A673 (cell line): ENCODE measurements at regions not wholly inside any gene's neighbourhood (a gene's known extent, or its start where the extent isn't known, plus 50 kb on each side); places are given as distances from the start of the nearest gene placed in this dataset.

Source experiments
- BruUV-seq: library from RNA; stranded (reverse); fragments of 400-500 nt; replicated peaks from 2 replicates; lab custom pipeline; 2021; lab: Mats Ljungman, UMichigan
- CTCF ChIA-PET: fragments of 300-600 bp; sonication (Branson Sonifier 250); formaldehyde crosslinking; loops from one replicate; lab custom pipeline; 2022; ENCODE audit warnings: antibody characterized with exemption; lab: Charles Lee
- POLR2A ChIA-PET: fragments of 300-600 bp; sonication (Branson Sonifier 250); formaldehyde crosslinking; loops from one replicate; lab custom pipeline; 2022; ENCODE audit warnings: antibody characterized with exemption; ENCODE audit not compliant: low non-redundant PET; lab: Charles Lee
- DNase-seq: peaks from one replicate; pipeline ENCODE4 v3.0.0-alpha.2; 2015; ENCODE audit warnings: low spot score
- H3K27ac ChIP-seq: fragments of 200-600 bp; sonication (generic); 2 replicates; pipeline ENCODE4 v1.5.1; 2016; ENCODE audit warnings: mixed run types, low read depth, mild to moderate bottlenecking, mixed read lengths, antibody characterized with exemption, low read length; ENCODE audit not compliant: poor library complexity, severe bottlenecking
- H3K27me3 ChIP-seq: fragments of 200-600 bp; sonication (generic); replicated peaks from 2 replicates; pipeline ENCODE4 v1.6.1; 2017; ENCODE audit warnings: mixed run types, low read depth, mild to moderate bottlenecking, mixed read lengths, antibody characterized with exemption, low read length; ENCODE audit not compliant: insufficient read depth, poor library complexity
- H3K36me3 ChIP-seq: fragments of 200-600 bp; sonication (generic); 2 replicates; pipeline ENCODE4 v1.6.1; 2016; ENCODE audit warnings: mixed run types, mild to moderate bottlenecking, mixed read lengths, antibody characterized with exemption, low read length; ENCODE audit not compliant: insufficient read depth, poor library complexity, severe bottlenecking
- H3K4me1 ChIP-seq: fragments of 200-600 bp; sonication (generic); 2 replicates; pipeline ENCODE4 v1.6.1; 2017; ENCODE audit warnings: mixed run types, mild to moderate bottlenecking, mixed read lengths, antibody characterized with exemption, low read length; ENCODE audit not compliant: insufficient read depth, poor library complexity, severe bottlenecking
- H3K4me3 ChIP-seq: fragments of 200-600 bp; sonication (generic); 2 replicates; pipeline ENCODE4 v1.5.1; 2016; ENCODE audit warnings: low read depth, mixed run types, mild to moderate bottlenecking, mixed read lengths, low read length; ENCODE audit not compliant: poor library complexity, severe bottlenecking
- H3K9me3 ChIP-seq: fragments of 200-600 bp; sonication (generic); 2 replicates; pipeline ENCODE4 v1.6.1; 2016; ENCODE audit warnings: mixed run types, low read depth, mild to moderate bottlenecking, mixed read lengths, antibody characterized with exemption, low read length; ENCODE audit not compliant: poor library complexity, severe bottlenecking
- EZH2 ChIP-seq: fragments of 200-600 bp; sonication (generic); IDR thresholded peaks from 2 replicates; pipeline ENCODE4 v1.6.1; 2017; ENCODE audit warnings: borderline replicate concordance, low read depth, mild to moderate bottlenecking, mixed read lengths, antibody characterized with exemption, low read length; ENCODE audit not compliant: poor library complexity, severe bottlenecking
- intact Hi-C: fragments of 100-400 bp; cut with micrococcal nuclease; formaldehyde crosslinking; loops from one replicate; pipeline ENCODE4 v1.10.0; 2022; ENCODE audit not compliant: unreplicated experiment
- TF ChIP-seq, protein P1 (sequence below): fragments of 300-800, 200-600 bp; sonication (generic); conservative IDR thresholded peaks from 2 replicates; pipeline ENCODE4 v1.5.1; 2017; ENCODE audit warnings: low read depth, mild to moderate bottlenecking, antibody characterized with exemption, low read length, moderate library complexity, mixed read lengths

DNA sequence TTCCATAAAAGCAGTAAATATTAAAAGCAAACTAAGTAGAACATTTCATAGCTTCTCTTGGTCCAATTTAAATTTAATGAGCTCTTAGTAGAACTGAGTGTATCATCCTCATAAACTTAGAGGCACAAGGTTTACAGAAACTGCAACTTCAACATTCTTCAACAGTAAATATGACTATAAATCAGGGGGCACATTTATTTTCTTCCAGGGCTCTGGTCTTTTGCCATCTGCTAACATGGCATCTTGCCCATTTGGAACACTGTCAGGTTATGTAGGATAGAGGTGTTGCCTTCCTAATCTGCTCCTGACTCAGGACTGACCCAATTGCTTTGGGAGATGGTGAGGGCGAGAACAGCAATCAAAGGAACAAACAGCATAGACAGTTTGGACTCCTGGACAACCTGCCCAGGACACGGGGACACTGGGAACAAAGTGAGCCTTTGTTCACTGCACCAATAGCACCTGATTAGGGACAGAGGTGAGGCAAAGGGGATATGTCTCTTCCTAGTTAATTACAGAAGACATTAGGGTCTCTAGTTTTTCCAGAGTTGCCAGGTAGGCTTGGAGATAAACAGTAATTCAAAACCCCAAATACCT is 610.2 kb upstream of the ROBO2 start:
- intact Hi-C loops: no loop called here
- TF ChIP-seq, protein P1, sequence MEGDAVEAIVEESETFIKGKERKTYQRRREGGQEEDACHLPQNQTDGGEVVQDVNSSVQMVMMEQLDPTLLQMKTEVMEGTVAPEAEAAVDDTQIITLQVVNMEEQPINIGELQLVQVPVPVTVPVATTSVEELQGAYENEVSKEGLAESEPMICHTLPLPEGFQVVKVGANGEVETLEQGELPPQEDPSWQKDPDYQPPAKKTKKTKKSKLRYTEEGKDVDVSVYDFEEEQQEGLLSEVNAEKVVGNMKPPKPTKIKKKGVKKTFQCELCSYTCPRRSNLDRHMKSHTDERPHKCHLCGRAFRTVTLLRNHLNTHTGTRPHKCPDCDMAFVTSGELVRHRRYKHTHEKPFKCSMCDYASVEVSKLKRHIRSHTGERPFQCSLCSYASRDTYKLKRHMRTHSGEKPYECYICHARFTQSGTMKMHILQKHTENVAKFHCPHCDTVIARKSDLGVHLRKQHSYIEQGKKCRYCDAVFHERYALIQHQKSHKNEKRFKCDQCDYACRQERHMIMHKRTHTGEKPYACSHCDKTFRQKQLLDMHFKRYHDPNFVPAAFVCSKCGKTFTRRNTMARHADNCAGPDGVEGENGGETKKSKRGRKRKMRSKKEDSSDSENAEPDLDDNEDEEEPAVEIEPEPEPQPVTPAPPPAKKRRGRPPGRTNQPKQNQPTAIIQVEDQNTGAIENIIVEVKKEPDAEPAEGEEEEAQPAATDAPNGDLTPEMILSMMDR: no peak
- TF ChIP-seq EZH2: no peak
- no peaks in the 10 kb centered on the region for H3K36me3 ChIP-seq
- POLR2A ChIA-PET: no interaction called here
- no peak for DNase-seq
- no TSS peak for BruUV-seq
- no peak overlapping the region for H3K27ac ChIP-seq
- no peak overlapping the region for H3K4me3 ChIP-seq
- no peaks in the 10 kb centered on the region for H3K4me1 ChIP-seq
- no peaks in the 10 kb centered on the region for H3K27me3 ChIP-seq
- no peaks in the 10 kb centered on the region for H3K9me3 ChIP-seq
- CTCF ChIA-PET: no interaction called here

DNA sequence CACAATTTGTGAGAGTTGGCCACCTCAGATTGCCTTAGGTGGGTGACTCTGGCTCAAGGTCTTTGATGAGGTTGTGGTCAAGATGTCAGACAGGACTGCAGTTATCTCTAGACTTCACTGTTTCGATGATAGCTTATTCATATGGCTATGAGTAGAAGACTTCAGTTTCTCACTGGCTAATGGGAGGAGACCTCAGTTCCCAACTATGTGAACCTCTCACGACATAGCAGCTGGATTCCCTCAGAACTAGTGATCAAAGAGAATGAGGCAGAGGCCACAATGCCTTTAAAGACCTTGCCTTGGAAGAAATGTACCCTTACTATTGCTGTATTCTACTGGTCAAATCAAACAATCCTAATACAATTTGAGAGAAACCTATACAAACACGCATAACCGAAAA is 607.5 kb upstream of the ROBO2 start:
- H3K27ac ChIP-seq: no peak overlapping the region
- TF ChIP-seq EZH2: no peak
- TF ChIP-seq, protein P1: no peak
- no peaks in the 10 kb centered on the region for H3K4me1 ChIP-seq
- no TSS peak for BruUV-seq
- H3K36me3 ChIP-seq: no peaks in the 10 kb centered on the region
- CTCF ChIA-PET: no interaction called here
- no peak overlapping the region for H3K4me3 ChIP-seq
- intact Hi-C loops: no loop called here
- POLR2A ChIA-PET: no interaction called here
- H3K9me3 ChIP-seq: no peaks in the 10 kb centered on the region
- no peaks in the 10 kb centered on the region for H3K27me3 ChIP-seq
- DNase-seq: no peak

- ChIA-PET CTCF (no interaction called here), POLR2A (no interaction called here)
- Histone ChIP-seq H3K4me3 (no peak overlapping the region), H3K27ac (no peak overlapping the region), H3K4me1 (no peaks in the 10 kb centered on the region), H3K27me3 (no peaks in the 10 kb centered on the region), H3K9me3 (no peaks in the 10 kb centered on the region), H3K36me3 (no peaks in the 10 kb centered on the region)
- no peak for DNase-seq
- BruUV-seq: no TSS peak
- TF ChIP-seq, protein P1: no peak
- TF ChIP-seq EZH2: no peak
- intact Hi-C loops: no loop called here
Observed at GRCh38 chr3:76436894-76437293, 603.0 kb upstream of the ROBO2 start.
